Body of pancreas (tissue), 4 donors: ENCODE measurements at regions not wholly inside any gene's neighbourhood (a gene's known extent, or its start where the extent isn't known, plus 50 kb on each side); places are given as distances from the start of the nearest gene placed in this dataset.

Source experiments
- POLR2A ChIP-seq, 3 donors: fragments of 450-650 bp; IDR thresholded peaks; one replicate each; pipeline ENCODE4 v1.6.1; 2016; ENCODE audit warnings: antibody characterized with exemption in 3 of 3, mild to moderate bottlenecking in 2 of 3
- TF ChIP-seq, protein P1 (sequence below), 7 experiments: fragments of 450-650 bp in 4 of 7; fragments of 200-600 bp in 3 of 7; sonication (generic) in 3 of 7; IDR thresholded peaks; one replicate each; pipeline ENCODE4 v1.5.1; 2016 to 2019; ENCODE audit warnings: antibody characterized with exemption in 7 of 7

DNA sequence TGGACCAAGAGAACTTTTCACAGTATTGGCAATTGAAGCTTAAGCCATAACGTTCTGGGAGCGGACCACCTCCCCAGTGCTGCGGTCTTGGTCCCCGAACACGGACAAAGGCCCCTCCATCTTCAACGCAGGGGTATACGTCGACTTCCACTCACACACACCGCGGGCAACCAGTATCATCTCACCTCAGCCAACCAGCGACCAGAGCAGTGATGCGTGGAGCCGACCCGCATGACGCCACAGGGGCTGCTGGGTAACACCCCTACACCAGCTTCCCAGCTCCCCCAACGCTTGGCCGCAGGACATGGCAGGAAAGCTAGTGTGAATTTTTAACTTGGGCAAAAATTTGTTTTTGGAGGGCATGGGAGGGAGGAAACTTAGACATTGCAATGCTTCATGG is 77.3 kb upstream of the PLCXD3 start:
- TF ChIP-seq POLR2A (IDR thresholded peaks at IDR 0.05) = no peak
- TF ChIP-seq, protein P1, sequence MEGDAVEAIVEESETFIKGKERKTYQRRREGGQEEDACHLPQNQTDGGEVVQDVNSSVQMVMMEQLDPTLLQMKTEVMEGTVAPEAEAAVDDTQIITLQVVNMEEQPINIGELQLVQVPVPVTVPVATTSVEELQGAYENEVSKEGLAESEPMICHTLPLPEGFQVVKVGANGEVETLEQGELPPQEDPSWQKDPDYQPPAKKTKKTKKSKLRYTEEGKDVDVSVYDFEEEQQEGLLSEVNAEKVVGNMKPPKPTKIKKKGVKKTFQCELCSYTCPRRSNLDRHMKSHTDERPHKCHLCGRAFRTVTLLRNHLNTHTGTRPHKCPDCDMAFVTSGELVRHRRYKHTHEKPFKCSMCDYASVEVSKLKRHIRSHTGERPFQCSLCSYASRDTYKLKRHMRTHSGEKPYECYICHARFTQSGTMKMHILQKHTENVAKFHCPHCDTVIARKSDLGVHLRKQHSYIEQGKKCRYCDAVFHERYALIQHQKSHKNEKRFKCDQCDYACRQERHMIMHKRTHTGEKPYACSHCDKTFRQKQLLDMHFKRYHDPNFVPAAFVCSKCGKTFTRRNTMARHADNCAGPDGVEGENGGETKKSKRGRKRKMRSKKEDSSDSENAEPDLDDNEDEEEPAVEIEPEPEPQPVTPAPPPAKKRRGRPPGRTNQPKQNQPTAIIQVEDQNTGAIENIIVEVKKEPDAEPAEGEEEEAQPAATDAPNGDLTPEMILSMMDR (IDR thresholded peaks at IDR 0.05) = no peak
